ENCODE measurements at regions not wholly inside any gene's neighbourhood (a gene's known extent, or its start where the extent isn't known, plus 50 kb on each side); places are given as distances from the start of the nearest gene placed in this dataset.

DNA sequence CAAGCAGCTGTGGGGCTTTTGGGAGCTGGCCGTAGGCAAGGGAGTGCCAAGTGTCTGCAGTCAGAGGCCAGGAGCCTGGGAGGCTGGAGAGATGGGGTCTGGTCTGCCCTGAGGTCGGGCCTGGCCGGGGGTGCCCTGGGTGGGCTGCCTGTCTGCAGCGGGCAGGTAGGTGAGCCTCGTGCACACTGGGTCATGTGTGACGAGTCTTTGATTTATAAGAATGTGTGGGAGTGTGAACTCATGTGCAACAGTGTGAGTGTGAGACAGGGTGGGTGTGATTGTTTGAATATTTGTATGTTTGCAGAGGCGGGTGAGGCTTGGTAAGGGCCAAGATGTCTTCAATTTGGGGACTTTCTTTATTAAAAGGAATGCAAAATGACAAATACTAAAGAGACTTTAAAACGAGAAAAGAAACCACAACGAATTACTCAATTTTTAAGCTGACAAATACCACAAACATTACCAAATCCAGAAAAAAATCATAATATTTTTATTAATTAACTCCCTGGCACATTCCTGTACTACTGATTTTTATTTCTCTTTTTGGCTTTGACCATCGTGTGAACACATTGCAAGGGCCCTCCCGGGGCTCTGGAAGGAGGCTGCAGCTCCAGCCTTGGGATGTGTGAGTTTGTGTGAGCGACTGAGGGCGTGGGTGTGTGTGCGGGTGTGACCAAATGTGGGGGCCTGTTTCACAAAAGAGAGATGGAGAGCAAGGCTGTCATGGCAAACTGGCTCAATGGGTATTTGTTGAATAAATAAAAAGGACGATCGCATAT lies 110.3 kb upstream of the WNT4 start:
- no peak overlapping the region for H3K4me3 ChIP-seq (ENCODE audit: low read depth, low read length)
- TF ChIP-seq, protein P1, sequence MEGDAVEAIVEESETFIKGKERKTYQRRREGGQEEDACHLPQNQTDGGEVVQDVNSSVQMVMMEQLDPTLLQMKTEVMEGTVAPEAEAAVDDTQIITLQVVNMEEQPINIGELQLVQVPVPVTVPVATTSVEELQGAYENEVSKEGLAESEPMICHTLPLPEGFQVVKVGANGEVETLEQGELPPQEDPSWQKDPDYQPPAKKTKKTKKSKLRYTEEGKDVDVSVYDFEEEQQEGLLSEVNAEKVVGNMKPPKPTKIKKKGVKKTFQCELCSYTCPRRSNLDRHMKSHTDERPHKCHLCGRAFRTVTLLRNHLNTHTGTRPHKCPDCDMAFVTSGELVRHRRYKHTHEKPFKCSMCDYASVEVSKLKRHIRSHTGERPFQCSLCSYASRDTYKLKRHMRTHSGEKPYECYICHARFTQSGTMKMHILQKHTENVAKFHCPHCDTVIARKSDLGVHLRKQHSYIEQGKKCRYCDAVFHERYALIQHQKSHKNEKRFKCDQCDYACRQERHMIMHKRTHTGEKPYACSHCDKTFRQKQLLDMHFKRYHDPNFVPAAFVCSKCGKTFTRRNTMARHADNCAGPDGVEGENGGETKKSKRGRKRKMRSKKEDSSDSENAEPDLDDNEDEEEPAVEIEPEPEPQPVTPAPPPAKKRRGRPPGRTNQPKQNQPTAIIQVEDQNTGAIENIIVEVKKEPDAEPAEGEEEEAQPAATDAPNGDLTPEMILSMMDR (IDR thresholded peaks at IDR 0.05; ENCODE audit: low read depth, low read length): no peak

DNA sequence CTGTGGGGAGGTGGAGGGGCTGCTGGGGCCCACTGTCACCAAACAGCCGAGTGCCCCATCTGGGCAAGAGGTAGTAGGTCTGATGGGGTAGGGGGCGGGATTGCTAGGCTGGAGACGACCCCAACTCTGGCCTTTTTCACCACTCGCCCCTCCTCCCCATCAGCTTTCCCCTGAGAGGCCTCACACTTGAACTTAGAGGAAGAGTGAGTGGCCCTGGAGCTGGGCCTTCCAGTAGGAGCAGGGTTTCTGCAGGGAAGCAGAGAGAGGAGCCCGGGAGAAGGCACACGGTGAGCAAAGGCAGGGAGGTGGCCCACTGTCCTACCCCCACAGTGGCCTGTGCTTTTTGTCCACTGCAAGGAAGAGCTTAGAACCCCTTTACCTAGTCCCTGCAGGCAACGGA lies 111.9 kb upstream of the WNT4 start:
- no peak overlapping the region for H3K4me3 ChIP-seq (ENCODE audit: low read depth, low read length)
- TF ChIP-seq, protein P1 (IDR thresholded peaks at IDR 0.05; ENCODE audit: low read depth, low read length): no peak

DNA sequence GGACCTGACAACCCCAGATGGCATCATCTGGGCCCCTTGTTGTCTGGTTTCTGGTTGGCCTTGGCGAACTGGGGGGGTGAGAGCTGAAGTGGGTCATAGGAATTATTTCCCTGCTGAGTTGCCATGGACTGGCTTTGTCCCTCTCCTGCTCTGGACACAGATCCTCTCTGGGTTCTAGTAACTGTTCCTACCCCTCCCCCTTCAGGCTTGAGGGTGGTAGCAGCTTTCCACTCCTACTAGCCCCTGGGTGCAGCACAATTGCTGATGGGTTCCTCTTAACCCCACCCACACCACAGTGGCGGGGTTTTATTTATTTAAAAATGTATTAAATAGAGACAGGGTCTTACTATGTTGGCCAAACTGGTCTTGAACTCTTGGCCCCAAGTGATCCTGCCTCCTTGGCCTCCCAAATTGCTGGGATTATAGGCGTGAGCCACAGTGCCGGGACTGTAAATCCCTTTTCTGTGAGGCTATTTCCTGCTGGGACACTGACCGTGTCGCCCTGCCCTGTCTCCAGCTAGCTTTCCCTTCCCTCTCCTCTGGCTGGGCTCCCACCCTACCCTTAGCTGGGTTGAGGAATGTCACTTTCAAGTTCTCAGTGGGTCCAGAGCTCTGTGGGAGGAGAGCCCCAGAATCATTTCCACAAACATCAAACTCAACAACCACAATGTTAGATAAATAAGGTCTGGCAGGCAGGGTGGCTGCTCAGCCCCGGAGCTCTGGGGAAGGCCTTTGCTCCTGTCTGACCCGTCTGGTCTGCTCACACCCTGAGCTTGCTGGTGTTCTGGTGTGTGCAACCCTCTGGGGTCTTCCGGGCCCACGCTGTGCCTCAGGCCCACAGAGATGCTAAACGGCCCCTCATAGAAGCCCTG lies 112.7 kb upstream of the WNT4 start:
- TF ChIP-seq, protein P1 (IDR thresholded peaks at IDR 0.05; ENCODE audit: low read depth, low read length): no peak
- H3K4me3 ChIP-seq (ENCODE audit: low read depth, low read length): no peak overlapping the region

DNA sequence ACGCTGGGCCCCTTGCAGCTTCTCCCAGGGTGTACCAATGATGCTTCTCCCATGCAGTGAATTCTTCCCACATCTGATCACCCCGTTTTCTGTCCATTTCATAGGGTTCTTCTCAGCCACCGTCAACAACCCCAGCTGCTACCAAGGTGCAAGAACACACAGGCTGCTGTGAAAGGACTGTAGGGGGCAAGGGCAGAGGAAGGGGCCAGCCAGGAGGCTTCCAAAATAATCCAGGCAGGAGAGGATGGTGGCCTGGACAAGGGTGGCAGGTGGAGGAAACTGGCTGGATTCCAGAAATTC lies 113.3 kb upstream of the WNT4 start:
- TF ChIP-seq, protein P1 (IDR thresholded peaks at IDR 0.05; ENCODE audit: low read depth, low read length): no peak
- no peak overlapping the region for H3K4me3 ChIP-seq (ENCODE audit: low read depth, low read length)

DNA sequence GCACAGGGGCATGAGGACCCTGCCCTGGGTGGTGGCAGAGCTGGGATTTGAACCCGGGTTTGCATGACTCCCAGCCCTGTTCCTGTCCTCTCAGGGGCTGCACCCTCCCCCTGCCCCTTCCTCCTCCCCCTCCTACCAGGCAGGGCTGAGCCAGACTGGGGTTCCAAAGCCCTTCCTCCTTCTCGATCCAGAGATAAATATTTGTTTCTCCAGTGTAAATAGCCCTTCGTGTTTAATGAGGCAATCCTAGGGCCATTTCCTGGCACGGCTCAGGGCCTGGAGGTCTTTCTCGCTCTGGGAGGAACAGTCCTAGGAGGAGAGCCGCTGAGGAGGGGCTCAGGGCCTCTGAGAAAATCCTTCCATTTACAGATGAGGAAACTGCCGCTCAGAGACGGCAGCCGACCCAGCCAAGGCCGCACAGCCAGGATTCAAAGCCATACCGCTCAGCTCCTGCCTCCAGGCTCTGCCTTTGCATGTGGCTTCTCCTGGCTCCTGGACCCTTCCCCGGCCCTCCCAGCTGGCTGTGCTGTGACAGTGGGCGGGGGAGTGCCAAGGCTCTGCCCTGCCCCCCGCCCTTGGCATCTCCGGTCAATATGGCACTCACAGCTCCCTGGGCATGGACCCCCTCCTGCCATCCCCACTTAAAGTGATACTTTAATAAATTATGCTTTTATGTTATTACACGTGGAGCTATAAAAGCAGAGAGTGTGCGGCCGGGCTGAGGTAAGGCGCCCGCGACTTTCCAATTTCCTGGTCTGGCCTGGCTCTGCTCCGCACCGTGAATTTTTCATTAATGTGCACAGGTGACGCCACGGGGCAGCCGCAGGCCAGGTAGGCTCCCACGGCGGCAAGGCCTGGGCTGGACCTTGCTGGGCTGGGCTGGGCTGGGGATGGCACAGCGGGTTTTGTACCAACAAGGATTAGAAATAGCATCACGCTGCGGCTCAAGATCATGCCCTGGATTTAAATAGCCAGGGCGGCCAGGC lies 114.7 kb upstream of the WNT4 start:
- no peak overlapping the region for H3K4me3 ChIP-seq (ENCODE audit: low read depth, low read length)
- TF ChIP-seq, protein P1 (IDR thresholded peaks at IDR 0.05; ENCODE audit: low read depth, low read length): no peak

DNA sequence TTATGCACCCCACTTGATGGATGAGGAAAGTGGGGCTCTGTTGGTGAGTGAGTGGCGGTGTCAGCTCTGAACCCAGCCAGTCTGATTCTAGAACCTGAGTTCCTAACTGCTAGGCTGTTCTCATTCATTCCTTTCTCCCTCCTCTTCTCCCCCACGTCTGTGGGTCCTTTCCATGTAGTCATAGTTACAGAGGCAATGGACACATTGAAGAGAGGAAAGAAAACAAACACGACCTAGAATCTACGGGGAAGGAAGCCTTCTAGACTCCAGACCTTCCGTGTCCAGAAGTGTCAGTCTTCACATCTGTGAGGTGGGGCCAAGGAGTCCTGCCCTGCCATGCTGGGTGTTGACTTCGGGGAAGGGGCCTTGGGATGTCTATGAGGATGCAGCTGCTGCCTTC lies 115.8 kb upstream of the WNT4 start:
- H3K4me3 ChIP-seq (ENCODE audit: low read depth, low read length): no peak overlapping the region
- TF ChIP-seq, protein P1 (IDR thresholded peaks at IDR 0.05; ENCODE audit: low read depth, low read length): no peak
